ENCODE measurements at regions not wholly inside any gene's neighbourhood (a gene's known extent, or its start where the extent isn't known, plus 50 kb on each side); places are given as distances from the start of the nearest gene placed in this dataset.
"Not testable (repeated sequence)": the region's sequence is repeated elsewhere in the genome, so short reads cannot be mapped to it uniquely, and the experiment has no call there.

DNA sequence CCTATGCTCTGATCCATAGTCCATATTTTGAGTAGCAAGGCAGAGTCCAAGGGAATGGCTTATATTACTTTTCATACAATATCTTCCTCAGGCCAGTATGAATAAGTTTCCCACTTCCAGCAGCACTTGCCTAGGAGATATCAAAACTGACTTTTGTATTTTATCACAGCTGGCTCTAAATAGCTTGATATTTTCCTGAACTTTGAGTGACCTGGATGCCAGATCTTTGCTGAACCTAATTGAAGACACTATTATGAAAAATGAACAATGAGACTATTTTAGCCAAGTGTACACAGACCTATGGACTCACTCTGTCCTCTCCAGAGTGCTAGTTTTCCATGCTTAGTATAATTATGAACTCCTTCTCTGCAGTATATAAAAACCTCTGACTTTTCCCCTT, 475.6 kb upstream of the PTGER4 start:
- Histone ChIP-seq H3K4me3 (ENCODE audit: low read length) (no peak overlapping the region), H3K23ac (ENCODE audit: low read length) (no peak overlapping the region), H3K27ac (ENCODE audit: low read depth, low read length) (no peak overlapping the region), H4K8ac (ENCODE audit: low read depth, low read length) (no peak overlapping the region), H3K4me1 (ENCODE audit: control insufficient read depth, low read depth, low read length) (no peaks in the 10 kb centered on the region), H3K4ac (ENCODE audit: low read depth, low read length) (no peak overlapping the region), H3K18ac (ENCODE audit: low read length) (no peak overlapping the region), H3K36me3 (ENCODE audit: control insufficient read depth, insufficient read depth, low read length) (no peaks in the 10 kb centered on the region), H2BK120ac (ENCODE audit: low read depth, low read length) (no peak overlapping the region), H3K9ac (ENCODE audit: low read length) (no peak overlapping the region), H3K4me2 (ENCODE audit: low read length) (no peak overlapping the region), H3K56ac (ENCODE audit: low read length) (no peak overlapping the region), H4K5ac (ENCODE audit: low read length) (no peak overlapping the region), H2BK5ac (ENCODE audit: low read length) (no peak overlapping the region), H3K79me1 (ENCODE audit: low read length) (no peaks in the 10 kb centered on the region), H2BK15ac (replicated peaks; ENCODE audit: low read depth) (no peak overlapping the region), H3K79me2 (ENCODE audit: control insufficient read depth, insufficient read depth, low read length) (no peaks in the 10 kb centered on the region), H3K27me3 (ENCODE audit: insufficient read depth, low read length, poor library complexity) (no peaks in the 10 kb centered on the region), H2AK5ac (ENCODE audit: low read length) (no peak overlapping the region)
- DNase-seq, result no peak

DNA sequence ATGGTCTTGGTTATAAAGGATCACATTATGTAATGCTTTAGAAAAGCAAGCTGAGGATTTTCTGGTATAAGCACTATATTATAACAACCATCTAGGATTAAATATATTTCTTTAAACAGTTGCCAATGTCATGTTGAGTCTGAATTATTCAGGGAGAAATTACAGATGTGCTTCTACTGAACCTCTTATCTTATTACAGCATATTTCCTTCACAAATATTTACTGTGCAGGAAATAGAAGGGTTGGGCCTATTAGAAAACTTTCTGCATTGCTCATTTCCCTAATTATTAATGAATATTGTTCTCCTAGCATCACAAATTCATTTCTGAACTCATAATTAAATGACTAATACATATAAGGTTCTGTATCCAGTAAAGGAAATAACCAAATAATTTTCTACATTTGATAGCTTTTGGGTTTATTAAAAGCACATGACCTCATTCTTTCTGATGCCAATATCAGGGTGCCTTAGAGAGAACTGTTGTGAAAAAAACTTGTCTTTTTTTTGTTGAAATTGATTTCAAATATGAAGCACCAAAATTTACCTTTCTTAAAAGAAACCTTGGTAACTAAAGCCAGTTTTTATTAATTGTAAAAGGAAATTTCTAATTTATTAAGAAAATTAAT, 476.8 kb upstream of the PTGER4 start:
- Histone ChIP-seq H2BK120ac (ENCODE audit: low read depth, low read length) (no peak overlapping the region), H3K79me2 (ENCODE audit: control insufficient read depth, insufficient read depth, low read length) (no peaks in the 10 kb centered on the region), H3K4me3 (ENCODE audit: low read length) (no peak overlapping the region), H3K56ac (ENCODE audit: low read length) (no peak overlapping the region), H3K27ac (ENCODE audit: low read depth, low read length) (no peak overlapping the region), H3K27me3 (ENCODE audit: insufficient read depth, low read length, poor library complexity) (no peaks in the 10 kb centered on the region), H3K9ac (ENCODE audit: low read length) (no peak overlapping the region), H4K5ac (ENCODE audit: low read length) (no peak overlapping the region), H2AK5ac (ENCODE audit: low read length) (no peak overlapping the region), H3K4me2 (ENCODE audit: low read length) (no peak overlapping the region), H3K79me1 (ENCODE audit: low read length) (no peaks in the 10 kb centered on the region), H4K8ac (ENCODE audit: low read depth, low read length) (no peak overlapping the region), H3K23ac (ENCODE audit: low read length) (no peak overlapping the region), H3K4me1 (ENCODE audit: control insufficient read depth, low read depth, low read length) (no peaks in the 10 kb centered on the region), H2BK15ac (replicated peaks; ENCODE audit: low read depth) (no peak overlapping the region), H3K18ac (ENCODE audit: low read length) (no peak overlapping the region), H3K36me3 (ENCODE audit: control insufficient read depth, insufficient read depth, low read length) (no peaks in the 10 kb centered on the region), H3K4ac (ENCODE audit: low read depth, low read length) (no peak overlapping the region), H2BK5ac (ENCODE audit: low read length) (no peak overlapping the region)
- no peak for DNase-seq

- Histone ChIP-seq H3K56ac (ENCODE audit: low read length) (no peak overlapping the region), H2BK120ac (ENCODE audit: low read depth, low read length) (no peak overlapping the region), H2BK5ac (ENCODE audit: low read length) (no peak overlapping the region), H3K79me1 (ENCODE audit: low read length) (no peaks in the 10 kb centered on the region), H3K18ac (ENCODE audit: low read length) (no peak overlapping the region), H3K4me2 (ENCODE audit: low read length) (no peak overlapping the region), H3K9ac (ENCODE audit: low read length) (no peak overlapping the region), H3K27ac (ENCODE audit: low read depth, low read length) (no peak overlapping the region), H4K5ac (ENCODE audit: low read length) (no peak overlapping the region), H3K36me3 (ENCODE audit: control insufficient read depth, insufficient read depth, low read length) (no peaks in the 10 kb centered on the region), H3K27me3 (ENCODE audit: insufficient read depth, low read length, poor library complexity) (no peaks in the 10 kb centered on the region), H3K4me3 (ENCODE audit: low read length) (no peak overlapping the region), H3K4me1 (ENCODE audit: control insufficient read depth, low read depth, low read length) (no peaks in the 10 kb centered on the region), H3K4ac (ENCODE audit: low read depth, low read length) (no peak overlapping the region), H2BK15ac (replicated peaks; ENCODE audit: low read depth) (no peak overlapping the region), H4K8ac (ENCODE audit: low read depth, low read length) (no peak overlapping the region), H3K79me2 (ENCODE audit: control insufficient read depth, insufficient read depth, low read length) (no peaks in the 10 kb centered on the region), H2AK5ac (ENCODE audit: low read length) (no peak overlapping the region), H3K23ac (ENCODE audit: low read length) (no peak overlapping the region)
- no CpG with 5 or more reads among the region's 2 CpGs for WGBS (ENCODE audit: extremely low coverage, insufficient coverage, low lambda C conversion rate)
- no peak for DNase-seq
These were observed 481.0 kb upstream of the PTGER4 start for GRCh38 chr5:40198736-40199135.

- H3K4me3 ChIP-seq (ENCODE audit: low read length); H3K27ac ChIP-seq (ENCODE audit: low read depth, low read length); H3K9ac ChIP-seq (ENCODE audit: low read length); H4K8ac ChIP-seq (ENCODE audit: low read depth, low read length); H3K18ac ChIP-seq (ENCODE audit: low read length); H2BK15ac ChIP-seq (replicated peaks; ENCODE audit: low read depth); H3K4ac ChIP-seq (ENCODE audit: low read depth, low read length); H3K4me2 ChIP-seq (ENCODE audit: low read length); H2BK120ac ChIP-seq (ENCODE audit: low read depth, low read length); H2AK5ac ChIP-seq (ENCODE audit: low read length); H3K27me3 ChIP-seq (ENCODE audit: insufficient read depth, low read length, poor library complexity); H3K23ac ChIP-seq (ENCODE audit: low read length); H3K4me1 ChIP-seq (ENCODE audit: control insufficient read depth, low read depth, low read length); H2BK5ac ChIP-seq (ENCODE audit: low read length); H3K36me3 ChIP-seq (ENCODE audit: control insufficient read depth, insufficient read depth, low read length); H3K79me1 ChIP-seq (ENCODE audit: low read length); H4K5ac ChIP-seq (ENCODE audit: low read length); DNase-seq; H3K79me2 ChIP-seq (ENCODE audit: control insufficient read depth, insufficient read depth, low read length); H3K56ac ChIP-seq (ENCODE audit: low read length): not testable (repeated sequence)
- no CpG with 5 or more reads among the region's 7 CpGs for WGBS (ENCODE audit: extremely low coverage, insufficient coverage, low lambda C conversion rate)
These were observed 484.1 kb upstream of the PTGER4 start for GRCh38 chr5:40195574-40195973.

DNA sequence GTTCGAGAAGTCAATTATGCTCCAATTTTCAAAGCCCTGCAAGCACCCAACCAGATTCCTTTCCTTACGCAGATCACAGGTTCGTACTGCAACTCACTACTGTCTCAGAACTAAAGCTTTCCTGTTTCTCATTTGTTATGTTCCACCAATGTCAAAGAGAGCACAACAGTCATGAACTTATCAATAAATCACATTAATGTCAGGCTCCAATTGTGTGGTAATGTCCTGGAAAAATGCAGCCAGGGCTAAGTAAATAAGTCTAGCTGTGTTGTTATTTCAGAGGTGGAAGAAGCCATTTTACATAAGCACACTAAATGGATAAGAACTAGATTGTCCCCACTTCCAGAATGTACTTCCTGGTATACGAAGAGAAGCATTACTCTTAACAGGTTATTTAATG, 488.6 kb upstream of the PTGER4 start:
- Histone ChIP-seq H3K4ac (ENCODE audit: low read depth, low read length) (no peak overlapping the region), H2AK5ac (ENCODE audit: low read length) (no peak overlapping the region), H3K4me1 (ENCODE audit: control insufficient read depth, low read depth, low read length) (no peaks in the 10 kb centered on the region), H3K27me3 (ENCODE audit: insufficient read depth, low read length, poor library complexity) (no peaks in the 10 kb centered on the region), H2BK15ac (replicated peaks; ENCODE audit: low read depth) (no peak overlapping the region), H2BK120ac (ENCODE audit: low read depth, low read length) (no peak overlapping the region), H2BK5ac (ENCODE audit: low read length) (no peak overlapping the region), H4K8ac (ENCODE audit: low read depth, low read length) (no peak overlapping the region), H3K36me3 (ENCODE audit: control insufficient read depth, insufficient read depth, low read length) (no peaks in the 10 kb centered on the region), H3K4me2 (ENCODE audit: low read length) (no peak overlapping the region), H3K79me2 (ENCODE audit: control insufficient read depth, insufficient read depth, low read length) (no peaks in the 10 kb centered on the region), H3K27ac (ENCODE audit: low read depth, low read length) (no peak overlapping the region), H3K79me1 (ENCODE audit: low read length) (no peaks in the 10 kb centered on the region), H3K18ac (ENCODE audit: low read length) (no peak overlapping the region), H3K23ac (ENCODE audit: low read length) (no peak overlapping the region), H3K56ac (ENCODE audit: low read length) (no peak overlapping the region), H3K4me3 (ENCODE audit: low read length) (no peak overlapping the region), H4K5ac (ENCODE audit: low read length) (no peak overlapping the region), H3K9ac (ENCODE audit: low read length) (no peak overlapping the region)
- no CpG with 5 or more reads among the region's 4 CpGs for WGBS (ENCODE audit: extremely low coverage, insufficient coverage, low lambda C conversion rate)
- DNase-seq, result no peak

DNA sequence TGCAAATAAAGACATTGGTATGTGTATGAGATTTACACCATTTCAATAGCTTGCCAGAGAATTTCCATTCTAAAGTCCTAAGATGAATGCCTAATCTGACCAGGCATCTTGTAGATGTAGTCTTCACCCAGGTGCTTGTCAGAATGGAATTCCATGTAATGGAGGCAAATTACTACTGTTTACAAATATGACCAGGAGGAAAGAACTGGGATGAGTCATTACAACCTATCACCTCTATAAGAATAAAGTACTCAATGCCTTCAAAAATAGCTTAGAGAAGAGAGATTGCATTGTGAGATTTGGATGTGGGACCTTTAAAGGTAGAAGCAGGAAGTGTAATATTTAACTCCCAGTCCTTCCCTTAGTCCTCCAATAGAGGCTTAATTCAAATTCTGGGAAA, 507.0 kb upstream of the PTGER4 start:
- Histone ChIP-seq H2BK15ac (replicated peaks; ENCODE audit: low read depth) (no peak overlapping the region), H3K9ac (ENCODE audit: low read length) (no peak overlapping the region), H3K79me1 (ENCODE audit: low read length) (no peaks in the 10 kb centered on the region), H3K56ac (ENCODE audit: low read length) (no peak overlapping the region), H3K4me1 (ENCODE audit: control insufficient read depth, low read depth, low read length) (no peaks in the 10 kb centered on the region), H2BK120ac (ENCODE audit: low read depth, low read length) (no peak overlapping the region), H3K27me3 (ENCODE audit: insufficient read depth, low read length, poor library complexity) (no peaks in the 10 kb centered on the region), H3K23ac (ENCODE audit: low read length) (no peak overlapping the region), H4K5ac (ENCODE audit: low read length) (no peak overlapping the region), H3K4me2 (ENCODE audit: low read length) (no peak overlapping the region), H3K4ac (ENCODE audit: low read depth, low read length) (no peak overlapping the region), H2BK5ac (ENCODE audit: low read length) (no peak overlapping the region), H3K18ac (ENCODE audit: low read length) (no peak overlapping the region), H3K36me3 (ENCODE audit: control insufficient read depth, insufficient read depth, low read length) (no peaks in the 10 kb centered on the region), H3K4me3 (ENCODE audit: low read length) (no peak overlapping the region), H2AK5ac (ENCODE audit: low read length) (no peak overlapping the region), H3K79me2 (ENCODE audit: control insufficient read depth, insufficient read depth, low read length) (no peaks in the 10 kb centered on the region), H4K8ac (ENCODE audit: low read depth, low read length) (no peak overlapping the region), H3K27ac (ENCODE audit: low read depth, low read length) (no peak overlapping the region)
- DNase-seq, result no peak
